SK-N-SH (cell line): ENCODE measurements at regions not wholly inside any gene's neighbourhood (a gene's known extent, or its start where the extent isn't known, plus 50 kb on each side); places are given as distances from the start of the nearest gene placed in this dataset.

ENCODE experiments used
- NFIC ChIP-seq: IDR thresholded peaks from 2 replicates; pipeline ENCODE4 v1.4.0; 2012; ENCODE audit warnings: borderline replicate concordance
- POLR2AphosphoS5 ChIP-seq: IDR thresholded peaks from 2 replicates; pipeline ENCODE4 v1.6.1; 2012; ENCODE audit warnings: low read depth, low read length
- REST ChIP-seq: IDR thresholded peaks from 2 replicates; pipeline ENCODE4 v1.6.1; 2012; ENCODE audit warnings: mild to moderate bottlenecking, low read depth, low read length, moderate library complexity
- TF ChIP-seq, protein P1 (sequence below): fragments of 150-350 bp; IDR thresholded peaks from 2 replicates; pipeline ENCODE4 v1.6.1; 2017; ENCODE audit warnings: antibody characterized with exemption, low read length, low read depth, borderline replicate concordance

DNA sequence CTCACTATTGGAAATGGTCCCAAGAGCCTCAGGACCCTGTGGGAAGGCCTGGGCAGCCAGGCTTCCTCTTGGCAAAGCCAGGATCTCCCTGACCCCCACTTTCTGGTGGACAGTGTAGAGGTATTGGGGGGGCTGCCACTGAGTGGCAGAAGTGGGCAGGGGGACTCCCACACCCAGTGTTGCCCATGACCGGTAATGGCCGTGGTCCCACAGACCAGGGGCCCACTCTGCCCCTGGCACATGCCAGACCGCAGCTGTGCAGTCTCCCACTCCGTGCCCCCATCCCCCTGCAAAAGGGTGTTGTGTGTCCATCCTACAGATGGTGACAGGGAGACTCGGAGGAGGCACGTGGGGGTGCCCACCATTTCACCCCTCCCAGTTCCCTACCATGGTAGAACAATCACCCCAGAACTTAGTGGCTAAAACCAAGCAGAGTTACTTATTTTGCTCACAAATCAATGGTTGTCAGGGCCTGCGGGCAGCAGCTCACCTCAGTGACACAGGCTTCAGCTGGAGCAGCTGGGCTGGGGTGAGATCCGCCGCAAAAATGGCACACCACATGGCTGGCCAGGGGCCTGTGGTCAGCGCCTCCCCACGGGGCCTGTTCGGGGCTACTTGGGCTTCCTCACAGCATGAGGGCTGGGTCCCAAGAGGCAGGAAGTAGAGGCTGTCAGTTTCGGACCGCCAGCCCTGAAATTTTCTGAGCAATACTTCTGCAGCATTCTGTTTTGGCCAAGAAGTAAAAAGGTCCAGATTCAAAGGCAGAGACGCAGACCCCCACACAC lies 59.0 kb upstream of the ZNF469 start:
- TF ChIP-seq REST (no peak), NFIC (no peak), POLR2AphosphoS5 (no peak)
- TF ChIP-seq, protein P1, sequence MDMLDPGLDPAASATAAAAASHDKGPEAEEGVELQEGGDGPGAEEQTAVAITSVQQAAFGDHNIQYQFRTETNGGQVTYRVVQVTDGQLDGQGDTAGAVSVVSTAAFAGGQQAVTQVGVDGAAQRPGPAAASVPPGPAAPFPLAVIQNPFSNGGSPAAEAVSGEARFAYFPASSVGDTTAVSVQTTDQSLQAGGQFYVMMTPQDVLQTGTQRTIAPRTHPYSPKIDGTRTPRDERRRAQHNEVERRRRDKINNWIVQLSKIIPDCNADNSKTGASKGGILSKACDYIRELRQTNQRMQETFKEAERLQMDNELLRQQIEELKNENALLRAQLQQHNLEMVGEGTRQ: no peak
